NCI-H526 (cell line): ENCODE measurements at regions not wholly inside any gene's neighbourhood (a gene's known extent, or its start where the extent isn't known, plus 50 kb on each side); places are given as distances from the start of the nearest gene placed in this dataset.

Experiments
- DNase-seq, 2 experiments: peaks; one replicate each; lab custom pipeline; 2025; lab: John Stamatoyannopoulos, UW

GRCh38 chr9:118059484-118060278, 355.5 kb downstream of the TLR4 start:
- DNase-seq, result no peak

- no peak for DNase-seq
These were observed 379.0 kb downstream of the TLR4 start for GRCh38 chr9:118083161-118083560.

- DNase-seq, result no peak
These were observed 383.9 kb downstream of the TLR4 start for GRCh38 chr9:118088090-118088489.

GRCh38 chr9:118091226-118091625, 387.0 kb downstream of the TLR4 start:
- no peak for DNase-seq

- DNase-seq, result no peak
These were observed 387.7 kb downstream of the TLR4 start for GRCh38 chr9:118091711-118092500.

GRCh38 chr9:118094387-118094786, 390.2 kb downstream of the TLR4 start:
- peak; percentile 20 to 46 for DNase-seq

- DNase-seq, result no peak
These were observed 396.6 kb downstream of the TLR4 start for GRCh38 chr9:118100529-118101419.

- peak; percentile 36 to 37 for DNase-seq
These were observed 400.2 kb downstream of the TLR4 start for GRCh38 chr9:118104363-118104762.

GRCh38 chr9:118108971-118109370, 404.8 kb downstream of the TLR4 start:
- no peak for DNase-seq

- DNase-seq, result no peak
These were observed 405.3 kb downstream of the TLR4 start for GRCh38 chr9:118109542-118109941.

GRCh38 chr9:118121361-118121760, 417.2 kb downstream of the TLR4 start:
- DNase-seq, result no peak

- no peak for DNase-seq
These were observed 424.1 kb downstream of the TLR4 start for GRCh38 chr9:118128313-118128712.

GRCh38 chr9:118129541-118129940, 425.3 kb downstream of the TLR4 start:
- DNase-seq, result no peak

GRCh38 chr9:118148990-118149389, 444.8 kb downstream of the TLR4 start:
- no peak for DNase-seq

- DNase-seq, result no peak
These were observed 452.6 kb downstream of the TLR4 start for GRCh38 chr9:118156846-118157245.

GRCh38 chr9:118162716-118163115, 458.5 kb downstream of the TLR4 start:
- no peak for DNase-seq

- DNase-seq, result no peak
These were observed 459.5 kb downstream of the TLR4 start for GRCh38 chr9:118163751-118164150.

GRCh38 chr9:118165451-118165850, 461.2 kb downstream of the TLR4 start:
- no peak for DNase-seq

- peak; percentile 0 to 53 for DNase-seq
These were observed 466.1 kb downstream of the TLR4 start for GRCh38 chr9:118170032-118170955.

GRCh38 chr9:118177241-118177640, 473.0 kb downstream of the TLR4 start:
- no peak for DNase-seq

GRCh38 chr9:118183576-118183975, 479.4 kb downstream of the TLR4 start:
- no peak for DNase-seq
